Tibial artery (tissue), 4 donors: ENCODE measurements at regions not wholly inside any gene's neighbourhood (a gene's known extent, or its start where the extent isn't known, plus 50 kb on each side); places are given as distances from the start of the nearest gene placed in this dataset.

Source experiments
- DNase-seq, 2 donors: peaks; one replicate each; pipeline ENCODE4 v3.0.0-alpha.2; 2019
- H3K27ac ChIP-seq, 2 donors: fragments of 200-600 bp; sonication (generic) in 1 of 2; 1 replicate in 1 of 2; 2 replicates in 1 of 2; pipeline ENCODE4 v1.5.1; 2018 to 2019; ENCODE audit warnings: mild to moderate bottlenecking in 1 of 2
- H3K27me3 ChIP-seq, 2 donors: fragments of 200-600 bp; sonication (generic) in 1 of 2; one replicate each; pipeline versions ENCODE4 v1.5.1 to v1.6.0; 2016 to 2019
- H3K36me3 ChIP-seq, 3 donors: fragments of 200-600 bp; sonication (generic) in 2 of 3; one replicate each; pipeline ENCODE4 v1.5.1; 2016 to 2019; ENCODE audit warnings: mild to moderate bottlenecking in 2 of 3
- H3K4me1 ChIP-seq, 4 donors: fragments of 200-600 bp; sonication (generic) in 2 of 4; 1 replicate in 3 of 4; 2 replicates in 1 of 4; pipeline ENCODE4 v1.5.1; 2016 to 2019
- H3K4me3 ChIP-seq, 2 donors: fragments of 200-600 bp; sonication (generic) in 1 of 2; 1 replicate in 1 of 2; 2 replicates in 1 of 2; pipeline ENCODE4 v1.5.1; 2018 to 2019; ENCODE audit warnings: mild to moderate bottlenecking in 2 of 2
- H3K9me3 ChIP-seq, 3 donors: fragments of 200-600 bp; sonication (generic) in 1 of 3; one replicate each; pipeline ENCODE4 v1.5.1; 2016 to 2019
- CTCF ChIP-seq, 2 experiments: fragments of 200-600 bp in 1 of 2; fragments of 450-650 bp in 1 of 2; IDR thresholded peaks; one replicate each; pipeline ENCODE4 v1.5.1; 2017 to 2019; ENCODE audit warnings: antibody characterized with exemption in 2 of 2, mild to moderate bottlenecking in 1 of 2, moderate library complexity in 1 of 2
- intact Hi-C: fragments of 100-400 bp; cut with DNase I; formaldehyde crosslinking; loops from one replicate; pipeline ENCODE4 v1.15.0; 2023; ENCODE audit warnings: low total_unique reads

GRCh38 chr17:68175416-68175815, 72.4 kb upstream of the AMZ2 start:
- Histone ChIP-seq H3K4me3 (no peak overlapping the region), H3K9me3 (no peaks in the 10 kb centered on the region), H3K27me3 (no peaks in the 10 kb centered on the region), H3K27ac (no peak overlapping the region), H3K4me1 (no peaks in the 10 kb centered on the region), H3K36me3 (no peaks in the 10 kb centered on the region)
- no peak for TF ChIP-seq CTCF (IDR thresholded peaks at IDR 0.05)
- intact Hi-C loops, result loop anchor here (10.0 kb wide), 1 partner anchor 289 kb away; no protein-coding TSS in a partner anchor
- DNase-seq, result no peak

GRCh38 chr17:68175905-68176304, 71.9 kb upstream of the AMZ2 start:
- intact Hi-C loops, result loop anchor here (10.0 kb wide), 1 partner anchor 289 kb away; no protein-coding TSS in a partner anchor
- Histone ChIP-seq H3K4me1 (no peaks in the 10 kb centered on the region), H3K9me3 (no peaks in the 10 kb centered on the region), H3K4me3 (no peak overlapping the region), H3K27ac (no peak overlapping the region), H3K36me3 (no peaks in the 10 kb centered on the region), H3K27me3 (no peaks in the 10 kb centered on the region)
- no peak for DNase-seq
- TF ChIP-seq CTCF (IDR thresholded peaks at IDR 0.05), result no peak

GRCh38 chr17:68176718-68177117, 71.1 kb upstream of the AMZ2 start:
- Histone ChIP-seq H3K4me3 (no peak overlapping the region), H3K4me1 (no peaks in the 10 kb centered on the region)
- intact Hi-C loops, result loop anchor here (10.0 kb wide), 1 partner anchor 288 kb away; no protein-coding TSS in a partner anchor

GRCh38 chr17:68178831-68179230, 69.0 kb upstream of the AMZ2 start:
- no peak for DNase-seq
- no peak for TF ChIP-seq CTCF (IDR thresholded peaks at IDR 0.05)
- Histone ChIP-seq H3K9me3 (no peaks in the 10 kb centered on the region), H3K4me1 (no peaks in the 10 kb centered on the region), H3K27ac (no peak overlapping the region), H3K36me3 (no peaks in the 10 kb centered on the region), H3K27me3 (no peaks in the 10 kb centered on the region), H3K4me3 (no peak overlapping the region)
- intact Hi-C loops, result loop anchor here (10.0 kb wide), 1 partner anchor 286 kb away; no protein-coding TSS in a partner anchor

More at GRCh38 chr17:68176718-68177117, 71.1 kb upstream of the AMZ2 start:
- Histone ChIP-seq H3K27ac (no peak overlapping the region), H3K9me3 (no peaks in the 10 kb centered on the region), H3K27me3 (no peaks in the 10 kb centered on the region), H3K36me3 (no peaks in the 10 kb centered on the region)
- DNase-seq, result no peak
- TF ChIP-seq CTCF (IDR thresholded peaks at IDR 0.05), result no peak

GRCh38 chr17:68179236-68179925, 68.5 kb upstream of the AMZ2 start:
- Histone ChIP-seq H3K4me1 (no peaks in the 10 kb centered on the region), H3K4me3 (no peak overlapping the region), H3K9me3 (no peaks in the 10 kb centered on the region), H3K27me3 (no peaks in the 10 kb centered on the region), H3K27ac (no peak overlapping the region), H3K36me3 (no peaks in the 10 kb centered on the region)
- no peak for DNase-seq
- intact Hi-C loops, result loop anchor here (10.0 kb wide), 1 partner anchor 285 kb away; no protein-coding TSS in a partner anchor
- no peak for TF ChIP-seq CTCF (IDR thresholded peaks at IDR 0.05)
